Osteocyte (in vitro differentiated cells): ENCODE measurements at regions not wholly inside any gene's neighbourhood (a gene's known extent, or its start where the extent isn't known, plus 50 kb on each side); places are given as distances from the start of the nearest gene placed in this dataset.
"Not testable (repeated sequence)": the region's sequence is repeated elsewhere in the genome, so short reads cannot be mapped to it uniquely, and the experiment has no call there.

Source experiments
- DNase-seq: peaks from one replicate; pipeline ENCODE4 v3.0.0; 2021; ENCODE audit warnings: mixed read lengths; ENCODE audit not compliant: unreplicated experiment; ENCODE audit errors: extremely low spot score
- H3K27ac Mint-ChIP-seq: one replicate; pipeline ENCODE4 v1.8.0; 2021; ENCODE audit warnings: mild to moderate bottlenecking, mixed read lengths; ENCODE audit not compliant: unreplicated experiment
- H3K27me3 Mint-ChIP-seq: one replicate; pipeline ENCODE4 v1.8.0; 2021; ENCODE audit warnings: mixed read lengths; ENCODE audit not compliant: unreplicated experiment
- H3K36me3 Mint-ChIP-seq: one replicate; pipeline ENCODE4 v1.8.0; 2021; ENCODE audit warnings: mixed read lengths; ENCODE audit not compliant: unreplicated experiment
- H3K4me1 Mint-ChIP-seq: one replicate; pipeline ENCODE4 v1.8.0; 2021; ENCODE audit warnings: mixed read lengths; ENCODE audit not compliant: unreplicated experiment
- H3K4me3 Mint-ChIP-seq: one replicate; pipeline ENCODE4 v1.8.0; 2021; ENCODE audit warnings: mild to moderate bottlenecking, moderate library complexity, mixed read lengths; ENCODE audit not compliant: unreplicated experiment
- H3K9me3 Mint-ChIP-seq: one replicate; pipeline ENCODE4 v1.8.0; 2021; ENCODE audit warnings: mixed read lengths; ENCODE audit not compliant: unreplicated experiment
- CTCF ChIP-seq: fragments of 200-600 bp; sonication (generic); IDR thresholded peaks from 2 replicates; pipeline ENCODE4 v1.5.0; 2021; ENCODE audit warnings: antibody characterized with exemption, mild to moderate bottlenecking, moderate library complexity

GRCh38 chr10:8336629-8337331, 282.3 kb downstream of the GATA3 start:
- Mint-ChIP-seq H3K9me3 (peaks cover 13% of the 10 kb centered on the region), H3K4me3 (no peak overlapping the region), H3K27ac (no peak overlapping the region), H3K36me3 (no peaks in the 10 kb centered on the region), H3K4me1 (peaks cover 5% of the 10 kb centered on the region), H3K27me3 (no peaks in the 10 kb centered on the region)
- DNase-seq, result no peak
- no peak for TF ChIP-seq CTCF

GRCh38 chr10:8337332-8337651, 282.8 kb downstream of the GATA3 start:
- no peak for DNase-seq
- Mint-ChIP-seq H3K4me3 (no peak overlapping the region), H3K36me3 (no peaks in the 10 kb centered on the region), H3K9me3 (peaks cover 13% of the 10 kb centered on the region), H3K27me3 (no peaks in the 10 kb centered on the region), H3K4me1 (peaks cover 3% of the 10 kb centered on the region), H3K27ac (no peak overlapping the region)
- no peak for TF ChIP-seq CTCF

- no peaks in the 10 kb centered on the region for H3K27me3 Mint-ChIP-seq
- H3K4me1 Mint-ChIP-seq, result no peaks in the 10 kb centered on the region
- no peak for DNase-seq
- no peak for TF ChIP-seq CTCF
- no peak overlapping the region for H3K4me3 Mint-ChIP-seq
- H3K36me3 Mint-ChIP-seq, result no peaks in the 10 kb centered on the region
- H3K27ac Mint-ChIP-seq, result no peak overlapping the region
- H3K9me3 Mint-ChIP-seq, result peaks cover 13% of the 10 kb centered on the region
Observed at GRCh38 chr10:8338177-8338766, 283.8 kb downstream of the GATA3 start.

- Mint-ChIP-seq H3K27me3 (no peaks in the 10 kb centered on the region), H3K36me3 (no peaks in the 10 kb centered on the region), H3K9me3 (peaks cover 16% of the 10 kb centered on the region), H3K4me1 (no peaks in the 10 kb centered on the region), H3K27ac (no peak overlapping the region), H3K4me3 (no peak overlapping the region)
- no peak for DNase-seq
- TF ChIP-seq CTCF, result no peak
Observed at GRCh38 chr10:8344756-8345155, 290.3 kb downstream of the GATA3 start.

GRCh38 chr10:8346861-8347260, 292.4 kb downstream of the GATA3 start:
- H3K4me3 Mint-ChIP-seq, result no peak overlapping the region
- no peaks in the 10 kb centered on the region for H3K36me3 Mint-ChIP-seq
- DNase-seq, result no peak
- TF ChIP-seq CTCF, result no peak
- no peak overlapping the region for H3K27ac Mint-ChIP-seq
- H3K4me1 Mint-ChIP-seq, result no peaks in the 10 kb centered on the region
- H3K9me3 Mint-ChIP-seq, result peaks cover 6% of the 10 kb centered on the region
- no peaks in the 10 kb centered on the region for H3K27me3 Mint-ChIP-seq

GRCh38 chr10:8347614-8348013, 293.1 kb downstream of the GATA3 start:
- not testable (repeated sequence) for H3K27ac Mint-ChIP-seq, H3K4me3 Mint-ChIP-seq, H3K36me3 Mint-ChIP-seq, H3K27me3 Mint-ChIP-seq, H3K4me1 Mint-ChIP-seq, DNase-seq
- peaks cover 11% of the 10 kb centered on the region for H3K9me3 Mint-ChIP-seq
